AG09309 (cell line): ENCODE measurements at regions not wholly inside any gene's neighbourhood (a gene's known extent, or its start where the extent isn't known, plus 50 kb on each side); places are given as distances from the start of the nearest gene placed in this dataset.

ENCODE experiments used
- DNase-seq: peaks from one replicate; pipeline ENCODE4 v3.0.0-alpha.2; 2010; ENCODE audit warnings: low read depth
- H3K4me3 ChIP-seq: 2 replicates; pipeline ENCODE4 v1.5.1; 2011; ENCODE audit warnings: mild to moderate bottlenecking, low read depth, low read length, moderate library complexity; ENCODE audit not compliant: control insufficient read depth
- TF ChIP-seq, protein P1 (sequence below): IDR thresholded peaks from 2 replicates; pipeline ENCODE4 v1.5.1; 2011; ENCODE audit warnings: mild to moderate bottlenecking, low read depth, low read length, inconsistent platforms; ENCODE audit not compliant: insufficient read depth, control insufficient read depth; ENCODE audit errors: missing control alignments

DNA sequence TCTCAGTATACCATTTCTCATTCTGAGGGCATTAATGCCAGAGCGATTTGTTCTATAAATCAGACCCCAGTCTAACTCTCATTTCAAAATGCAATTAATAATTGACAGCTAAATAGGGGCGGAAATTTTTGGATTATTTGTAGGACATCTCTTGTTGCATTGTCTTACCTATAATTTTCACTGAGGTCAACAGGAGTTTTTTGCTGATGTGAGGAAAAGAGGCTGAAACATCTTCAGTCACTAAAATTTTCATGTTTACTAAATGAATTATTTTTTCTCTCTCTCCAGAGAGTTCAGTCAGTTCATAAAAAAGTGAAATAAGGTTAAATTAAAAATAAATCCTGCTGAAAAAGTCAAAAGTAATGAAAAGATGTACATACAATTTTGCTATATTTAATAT lies 295.9 kb downstream of the CCER1 start:
- DNase-seq, result no peak
- no peak overlapping the region for H3K4me3 ChIP-seq
- TF ChIP-seq, protein P1, sequence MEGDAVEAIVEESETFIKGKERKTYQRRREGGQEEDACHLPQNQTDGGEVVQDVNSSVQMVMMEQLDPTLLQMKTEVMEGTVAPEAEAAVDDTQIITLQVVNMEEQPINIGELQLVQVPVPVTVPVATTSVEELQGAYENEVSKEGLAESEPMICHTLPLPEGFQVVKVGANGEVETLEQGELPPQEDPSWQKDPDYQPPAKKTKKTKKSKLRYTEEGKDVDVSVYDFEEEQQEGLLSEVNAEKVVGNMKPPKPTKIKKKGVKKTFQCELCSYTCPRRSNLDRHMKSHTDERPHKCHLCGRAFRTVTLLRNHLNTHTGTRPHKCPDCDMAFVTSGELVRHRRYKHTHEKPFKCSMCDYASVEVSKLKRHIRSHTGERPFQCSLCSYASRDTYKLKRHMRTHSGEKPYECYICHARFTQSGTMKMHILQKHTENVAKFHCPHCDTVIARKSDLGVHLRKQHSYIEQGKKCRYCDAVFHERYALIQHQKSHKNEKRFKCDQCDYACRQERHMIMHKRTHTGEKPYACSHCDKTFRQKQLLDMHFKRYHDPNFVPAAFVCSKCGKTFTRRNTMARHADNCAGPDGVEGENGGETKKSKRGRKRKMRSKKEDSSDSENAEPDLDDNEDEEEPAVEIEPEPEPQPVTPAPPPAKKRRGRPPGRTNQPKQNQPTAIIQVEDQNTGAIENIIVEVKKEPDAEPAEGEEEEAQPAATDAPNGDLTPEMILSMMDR, result no peak

DNA sequence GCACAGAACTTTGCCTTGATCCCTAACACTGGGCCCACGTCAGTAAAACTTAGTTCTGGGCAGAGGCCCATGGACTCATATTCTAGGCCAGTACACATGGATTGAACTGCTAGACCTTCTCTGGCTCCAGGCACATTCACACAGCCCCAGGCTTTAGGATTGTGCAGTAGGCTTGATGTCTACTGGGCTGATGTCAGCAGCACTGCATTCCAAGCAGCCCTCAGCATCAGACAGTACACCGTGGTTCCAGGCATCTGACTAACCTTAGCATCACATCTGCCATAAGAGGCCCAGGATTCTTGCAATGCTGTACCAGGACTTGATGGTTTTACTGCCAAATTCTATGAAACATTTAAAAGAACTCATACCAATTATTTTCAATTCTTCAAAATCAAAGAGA lies 301.9 kb downstream of the CCER1 start:
- DNase-seq, result peak; percentile 43
- no peak overlapping the region for H3K4me3 ChIP-seq
- TF ChIP-seq, protein P1, result no peak

DNA sequence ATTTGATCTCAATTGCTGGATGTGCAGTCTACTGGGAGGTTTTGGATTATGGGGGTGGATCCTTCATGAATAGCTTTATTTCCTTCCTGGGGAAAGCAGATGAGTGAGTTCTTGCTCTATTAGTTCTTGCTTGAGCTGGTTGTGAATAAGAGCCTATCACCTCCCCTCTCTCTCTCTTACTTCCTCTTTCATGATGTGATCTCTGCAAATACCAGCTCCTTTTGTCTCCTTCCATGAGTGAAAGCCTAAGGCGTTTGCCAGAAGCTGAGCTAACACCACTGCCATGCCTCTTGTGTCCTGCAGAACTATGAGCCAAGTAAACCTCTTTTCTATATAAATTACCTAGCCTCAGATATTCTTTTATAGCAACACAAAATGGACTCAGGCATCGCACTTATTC lies 302.7 kb downstream of the CCER1 start:
- no peak for DNase-seq
- TF ChIP-seq, protein P1, result no peak
- no peak overlapping the region for H3K4me3 ChIP-seq

DNA sequence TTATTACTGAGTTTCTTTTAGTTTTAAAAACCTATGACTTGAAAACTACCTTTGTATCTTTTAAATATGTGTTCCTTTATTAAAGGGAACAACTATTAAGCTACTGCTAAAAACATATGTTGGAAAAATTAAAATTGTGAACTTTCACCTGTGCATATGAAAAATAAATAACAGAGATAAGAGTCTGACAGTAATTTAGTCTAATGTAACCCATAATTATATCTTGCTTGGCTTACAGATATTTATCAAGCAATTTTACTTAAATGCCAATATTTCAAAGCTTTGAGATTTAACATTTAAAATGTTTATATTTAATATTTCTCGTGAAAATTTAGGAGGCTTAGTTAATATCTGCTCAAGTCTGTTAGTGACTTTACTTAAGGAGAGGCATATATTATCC lies 309.8 kb downstream of the CCER1 start:
- DNase-seq, result no peak

DNA sequence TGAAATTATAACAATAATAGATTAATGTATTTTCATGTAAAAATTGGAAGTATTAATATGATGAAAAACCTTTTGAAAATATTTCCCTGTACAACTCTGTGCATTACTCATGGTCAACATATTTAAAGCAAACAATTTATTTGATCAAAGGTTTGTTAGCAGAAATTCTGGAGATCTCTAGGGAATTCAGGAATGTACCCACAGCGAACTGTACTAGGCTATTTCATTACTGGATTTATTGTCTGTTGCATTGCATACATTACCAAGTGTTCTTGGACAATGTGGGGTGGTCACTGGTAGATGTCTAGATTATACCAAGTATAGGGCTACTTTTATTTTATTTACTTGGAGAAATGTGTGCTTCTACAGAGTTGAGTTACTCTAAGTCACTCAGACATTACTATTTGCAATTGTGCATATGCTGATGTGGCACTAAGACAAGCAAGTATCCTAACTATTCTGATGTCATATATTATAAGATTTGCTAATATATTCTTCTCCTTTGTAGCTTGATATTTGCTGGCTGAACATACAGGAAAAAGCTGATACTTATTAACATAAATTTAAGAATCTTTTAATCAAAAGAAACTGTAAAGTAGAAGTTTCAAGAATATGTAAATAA lies 323.3 kb downstream of the CCER1 start:
- TF ChIP-seq, protein P1, result no peak
- DNase-seq, result no peak
- H3K4me3 ChIP-seq, result no peak overlapping the region

More for the DNA sequence above, 309.8 kb downstream of the CCER1 start:
- no peak overlapping the region for H3K4me3 ChIP-seq
- TF ChIP-seq, protein P1, result no peak

DNA sequence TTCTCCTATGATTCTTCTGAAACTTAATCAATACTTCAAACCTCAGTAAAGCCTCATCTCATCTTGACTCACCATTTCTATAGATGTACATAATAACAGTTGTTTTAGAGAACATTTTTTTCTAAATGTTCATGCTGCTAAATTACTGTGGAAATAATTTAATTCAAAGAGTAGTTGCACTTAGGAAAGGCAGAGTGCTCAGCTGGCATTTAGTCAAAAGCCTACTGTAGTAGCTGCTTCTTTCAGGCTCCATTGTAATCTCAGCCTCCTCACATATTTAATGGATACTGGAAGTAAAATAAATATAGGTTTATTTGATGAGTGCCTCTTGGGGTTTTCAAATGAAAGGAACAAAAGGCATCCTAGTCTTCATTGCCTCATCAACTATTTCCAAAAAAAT lies 325.0 kb downstream of the CCER1 start:
- no peak overlapping the region for H3K4me3 ChIP-seq
- TF ChIP-seq, protein P1, result no peak
- DNase-seq, result no peak

DNA sequence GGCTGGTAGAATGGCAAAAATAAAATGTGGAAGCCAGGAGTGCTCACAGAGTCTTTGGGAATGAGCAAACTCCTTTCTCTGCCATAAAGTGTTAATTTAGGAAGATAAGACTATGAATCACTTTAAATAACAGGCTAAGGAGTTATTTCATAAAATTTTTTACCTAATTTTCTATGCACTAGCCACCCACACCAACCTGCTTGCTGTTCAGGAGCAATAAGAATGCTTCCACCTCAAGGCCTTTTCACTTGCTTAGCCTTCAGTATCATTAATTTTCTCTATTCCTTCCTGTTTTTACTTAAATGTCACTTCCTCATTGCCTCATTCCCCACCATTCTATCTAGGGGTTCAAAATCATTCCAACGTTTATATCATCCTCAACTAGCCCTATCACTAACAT lies 326.8 kb downstream of the CCER1 start:
- DNase-seq, result no peak

More for the DNA sequence above, 326.8 kb downstream of the CCER1 start:
- TF ChIP-seq, protein P1, result no peak
- no peak overlapping the region for H3K4me3 ChIP-seq
